Gastrocnemius medialis (tissue), 4 donors: ENCODE measurements at regions not wholly inside any gene's neighbourhood (a gene's known extent, or its start where the extent isn't known, plus 50 kb on each side); places are given as distances from the start of the nearest gene placed in this dataset.

ENCODE experiments used
- ATAC-seq, 2 donors: fragments of 150-250 bp; one replicate each; pipeline ENCODE4 v1.9.1; 2016
- DNase-seq, 2 donors: peaks; one replicate each; pipeline ENCODE4 v3.0.0-alpha.2; 2019
- H3K27ac ChIP-seq, 4 donors: fragments of 200-600 bp; sonication (generic); 1 replicate in 1 of 4; 2 replicates in 3 of 4; pipeline ENCODE4 v1.5.1; 2016 to 2018; ENCODE audit warnings: mild to moderate bottlenecking in 2 of 4, moderate library complexity in 1 of 4
- H3K27me3 ChIP-seq, 3 donors: fragments of 200-600 bp; sonication (generic) in 2 of 3; 1 replicate in 1 of 3; 2 replicates in 2 of 3; pipeline versions ENCODE4 v1.5.1 to v1.6.0; 2016 to 2019; ENCODE audit warnings: mild to moderate bottlenecking in 1 of 3, moderate library complexity in 1 of 3
- H3K36me3 ChIP-seq, 2 donors: fragments of 200-600 bp; sonication (generic) in 1 of 2; one replicate each; pipeline ENCODE4 v1.5.1; 2017 to 2018
- H3K4me1 ChIP-seq, 2 donors: fragments of 200-600 bp; sonication (generic) in 1 of 2; one replicate each; pipeline ENCODE4 v1.5.1; 2016 to 2017; ENCODE audit warnings: mild to moderate bottlenecking in 2 of 2
- H3K4me3 ChIP-seq, 4 donors: fragments of 200-600 bp; sonication (generic) in 3 of 4; 1 replicate in 1 of 4; 2 replicates in 3 of 4; pipeline ENCODE4 v1.5.1; 2016 to 2019; ENCODE audit warnings: mild to moderate bottlenecking in 2 of 4
- H3K9me3 ChIP-seq, 3 donors: fragments of 200-600 bp; sonication (generic) in 2 of 3; 1 replicate in 1 of 3; 2 replicates in 2 of 3; pipeline ENCODE4 v1.5.1; 2016 to 2019
- POLR2A ChIP-seq, 2 donors: fragments of 450-650 bp; IDR thresholded peaks; one replicate each; pipeline ENCODE4 v1.6.1; 2017; ENCODE audit warnings: antibody characterized with exemption in 2 of 2, mild to moderate bottlenecking in 2 of 2, moderate library complexity in 2 of 2
- in situ Hi-C, 4 donors: fragments of 200-750 bp; cut with MboI; loops; one replicate each; pipeline versions ENCODE4 v1.15.0 to v1.8.0; 2017; ENCODE audit warnings: low sequenced_read_pairs in 4 of 4
- intact Hi-C: fragments of 100-400 bp; cut with DNase I; formaldehyde crosslinking; loops from one replicate; pipeline ENCODE4 v1.15.1; 2023; ENCODE audit warnings: low total_unique reads
- TF ChIP-seq, protein P1 (sequence below), 5 experiments: fragments of 450-650 bp in 3 of 5; fragments of 200-600 bp in 2 of 5; sonication (generic) in 2 of 5; IDR thresholded peaks in 4 of 5; conservative IDR thresholded peaks in 1 of 5; 1 replicate in 4 of 5; 2 replicates in 1 of 5; pipeline ENCODE4 v1.5.1; 2016 to 2019; ENCODE audit warnings: antibody characterized with exemption in 5 of 5, mild to moderate bottlenecking in 3 of 5, moderate library complexity in 3 of 5

DNA sequence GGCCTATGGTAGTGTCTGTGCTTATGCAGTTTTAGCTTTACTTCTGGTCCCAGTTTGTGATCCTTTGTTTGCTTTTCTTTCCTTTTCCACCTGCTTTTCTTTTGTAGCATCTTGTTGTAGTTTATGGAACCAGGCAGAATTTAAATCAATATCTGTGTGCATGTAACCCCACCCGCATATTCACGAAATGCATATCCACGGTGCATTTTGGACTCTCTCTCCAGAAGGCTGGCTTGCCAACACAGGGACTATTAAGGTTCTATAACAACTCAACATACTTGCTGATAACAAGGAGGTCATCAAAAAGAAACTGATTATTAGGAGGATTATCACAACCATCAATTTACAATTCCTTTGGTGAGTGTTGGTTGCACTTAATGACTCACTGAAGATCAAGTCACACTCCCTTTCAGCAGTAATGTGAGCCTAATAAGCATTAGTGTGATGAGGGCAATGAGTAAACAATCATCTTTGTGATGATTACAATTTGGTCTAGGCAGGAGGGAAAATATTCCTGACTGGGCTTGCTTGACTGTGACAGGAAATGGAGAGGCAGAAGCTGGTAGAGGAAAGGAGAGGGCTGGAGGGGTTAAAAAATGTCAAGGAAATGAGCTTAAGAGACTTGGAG, 378.6 kb downstream of the REEP3 start:
- no peak for DNase-seq
- TF ChIP-seq, protein P1, sequence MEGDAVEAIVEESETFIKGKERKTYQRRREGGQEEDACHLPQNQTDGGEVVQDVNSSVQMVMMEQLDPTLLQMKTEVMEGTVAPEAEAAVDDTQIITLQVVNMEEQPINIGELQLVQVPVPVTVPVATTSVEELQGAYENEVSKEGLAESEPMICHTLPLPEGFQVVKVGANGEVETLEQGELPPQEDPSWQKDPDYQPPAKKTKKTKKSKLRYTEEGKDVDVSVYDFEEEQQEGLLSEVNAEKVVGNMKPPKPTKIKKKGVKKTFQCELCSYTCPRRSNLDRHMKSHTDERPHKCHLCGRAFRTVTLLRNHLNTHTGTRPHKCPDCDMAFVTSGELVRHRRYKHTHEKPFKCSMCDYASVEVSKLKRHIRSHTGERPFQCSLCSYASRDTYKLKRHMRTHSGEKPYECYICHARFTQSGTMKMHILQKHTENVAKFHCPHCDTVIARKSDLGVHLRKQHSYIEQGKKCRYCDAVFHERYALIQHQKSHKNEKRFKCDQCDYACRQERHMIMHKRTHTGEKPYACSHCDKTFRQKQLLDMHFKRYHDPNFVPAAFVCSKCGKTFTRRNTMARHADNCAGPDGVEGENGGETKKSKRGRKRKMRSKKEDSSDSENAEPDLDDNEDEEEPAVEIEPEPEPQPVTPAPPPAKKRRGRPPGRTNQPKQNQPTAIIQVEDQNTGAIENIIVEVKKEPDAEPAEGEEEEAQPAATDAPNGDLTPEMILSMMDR (IDR thresholded peaks at IDR 0.05 in 4 of 5, conservative IDR thresholded peaks at IDR 0.05 in 1 of 5): no peak
- TF ChIP-seq POLR2A (IDR thresholded peaks at IDR 0.05): no peak
- Histone ChIP-seq H3K27ac (no peak overlapping the region), H3K4me1 (no peaks in the 10 kb centered on the region), H3K9me3 (no peaks in the 10 kb centered on the region), H3K36me3 (no peaks in the 10 kb centered on the region), H3K4me3 (no peak overlapping the region), H3K27me3 (no peaks in the 10 kb centered on the region)
- no peak for ATAC-seq
- intact Hi-C loops (no loop called here), in situ Hi-C loops (no loop called here)

DNA sequence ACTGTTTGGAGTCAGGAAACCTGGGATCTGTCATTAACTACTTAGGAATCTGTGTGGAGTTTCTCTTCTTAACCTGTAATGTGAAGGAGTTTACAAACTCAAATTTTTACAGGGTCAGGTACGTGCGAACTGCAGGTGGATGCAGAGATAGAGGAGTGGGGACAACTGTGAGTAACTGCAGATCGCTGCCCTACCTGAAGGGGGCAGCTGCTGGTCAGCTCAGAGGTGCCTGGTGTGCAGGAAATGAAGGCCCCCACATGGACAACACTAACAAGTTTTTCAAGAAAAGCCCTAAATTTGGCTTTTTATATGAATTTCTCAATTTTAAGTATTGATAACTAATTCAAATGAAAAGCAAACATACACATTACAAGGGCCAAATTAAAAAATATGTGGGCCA, 380.0 kb downstream of the REEP3 start:
- Histone ChIP-seq H3K4me3 (no peak overlapping the region), H3K4me1 (no peaks in the 10 kb centered on the region), H3K27me3 (no peaks in the 10 kb centered on the region), H3K27ac (no peak overlapping the region), H3K9me3 (no peaks in the 10 kb centered on the region), H3K36me3 (no peaks in the 10 kb centered on the region)
- in situ Hi-C loops (no loop called here), intact Hi-C loops (no loop called here)
- ATAC-seq: no peak
- no peak for TF ChIP-seq POLR2A (IDR thresholded peaks at IDR 0.05)
- TF ChIP-seq, protein P1 (IDR thresholded peaks at IDR 0.05 in 4 of 5, conservative IDR thresholded peaks at IDR 0.05 in 1 of 5): no peak
- no peak for DNase-seq

DNA sequence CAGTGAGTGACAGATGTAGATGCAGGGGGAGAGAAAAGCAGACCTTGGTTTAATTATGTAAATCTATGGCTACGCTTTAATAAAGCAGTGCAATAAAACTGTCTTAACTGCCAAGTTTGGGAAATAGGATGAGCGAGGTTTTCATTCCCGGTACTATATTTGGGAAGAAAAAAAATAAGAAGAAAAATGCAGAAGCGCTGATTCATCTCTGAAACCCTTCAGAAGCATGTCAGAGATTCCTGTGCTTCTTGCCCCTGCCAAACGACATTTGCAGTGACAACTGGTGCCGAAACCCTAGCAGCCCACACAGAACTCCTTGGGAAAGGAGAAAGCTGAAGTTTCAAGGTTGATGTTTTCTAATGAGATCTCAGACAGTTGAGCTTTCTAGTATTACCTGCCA, 380.7 kb downstream of the REEP3 start:
- ATAC-seq: no peak
- H3K4me1 ChIP-seq: no peaks in the 10 kb centered on the region
- H3K4me3 ChIP-seq: no peak overlapping the region
- intact Hi-C loops: no loop called here
- H3K27me3 ChIP-seq: no peaks in the 10 kb centered on the region
- no peak for TF ChIP-seq POLR2A (IDR thresholded peaks at IDR 0.05)
- TF ChIP-seq, protein P1 (IDR thresholded peaks at IDR 0.05 in 4 of 5, conservative IDR thresholded peaks at IDR 0.05 in 1 of 5): no peak
- in situ Hi-C loops: no loop called here
- H3K9me3 ChIP-seq: no peaks in the 10 kb centered on the region
- H3K36me3 ChIP-seq: no peaks in the 10 kb centered on the region
- H3K27ac ChIP-seq: no peak overlapping the region
- DNase-seq: no peak

DNA sequence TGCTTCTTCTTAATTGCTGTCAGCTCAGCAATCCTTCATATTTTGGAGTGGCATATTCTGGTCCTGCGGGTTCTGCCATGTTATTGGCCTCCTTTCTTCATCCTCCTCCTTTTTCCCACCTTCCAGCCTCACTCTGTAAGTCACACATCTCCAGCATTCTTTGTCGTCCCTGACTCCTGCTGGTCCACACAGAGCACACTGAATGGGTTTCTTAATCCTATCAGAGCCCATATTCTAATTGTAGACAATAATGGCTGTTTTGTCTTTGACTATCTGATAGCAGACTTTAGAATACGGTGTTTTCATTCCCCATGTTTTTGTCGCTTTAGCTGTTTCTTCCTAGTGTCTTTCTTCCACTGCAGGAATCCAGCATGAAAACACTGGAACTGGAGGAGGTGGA, 389.6 kb downstream of the REEP3 start:
- H3K9me3 ChIP-seq: no peaks in the 10 kb centered on the region
- DNase-seq (no peak), ATAC-seq (no peak)
- no peak overlapping the region for H3K27ac ChIP-seq
- in situ Hi-C loops: no loop called here
- H3K27me3 ChIP-seq: no peaks in the 10 kb centered on the region
- TF ChIP-seq, protein P1 (IDR thresholded peaks at IDR 0.05 in 4 of 5, conservative IDR thresholded peaks at IDR 0.05 in 1 of 5): no peak
- TF ChIP-seq POLR2A (IDR thresholded peaks at IDR 0.05): no peak
- H3K4me1 ChIP-seq: no peaks in the 10 kb centered on the region
- intact Hi-C loops: no loop called here
- H3K4me3 ChIP-seq: no peak overlapping the region
- no peaks in the 10 kb centered on the region for H3K36me3 ChIP-seq

DNA sequence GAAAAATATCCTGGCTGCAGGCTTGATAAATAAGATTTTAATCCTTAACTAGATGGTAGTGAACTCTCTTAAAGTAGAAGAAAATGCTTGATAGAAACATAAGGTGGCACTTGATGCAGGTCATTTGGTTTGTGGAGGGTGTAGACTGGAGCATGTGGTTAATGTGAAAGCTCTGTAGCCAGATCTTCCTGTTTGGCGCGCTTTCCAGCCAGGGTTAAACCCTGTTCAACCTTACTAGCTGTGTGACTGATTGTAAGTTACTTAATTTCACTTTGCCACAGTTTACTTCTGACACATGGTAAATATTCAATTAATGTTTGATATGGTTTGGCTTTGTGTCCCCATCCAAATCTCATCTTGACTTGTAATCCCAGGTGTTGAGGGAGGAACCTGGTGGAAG, 394.0 kb downstream of the REEP3 start:
- H3K27me3 ChIP-seq: no peaks in the 10 kb centered on the region
- in situ Hi-C loops (no loop called here), intact Hi-C loops (no loop called here)
- DNase-seq (no peak), ATAC-seq (no peak)
- no peaks in the 10 kb centered on the region for H3K4me1 ChIP-seq
- TF ChIP-seq POLR2A (IDR thresholded peaks at IDR 0.05): no peak
- TF ChIP-seq, protein P1 (IDR thresholded peaks at IDR 0.05 in 4 of 5, conservative IDR thresholded peaks at IDR 0.05 in 1 of 5): no peak
- H3K9me3 ChIP-seq: no peaks in the 10 kb centered on the region
- no peak overlapping the region for H3K4me3 ChIP-seq
- no peak overlapping the region for H3K27ac ChIP-seq
- no peaks in the 10 kb centered on the region for H3K36me3 ChIP-seq
